Peyer's patch (tissue), 4 donors: ENCODE measurements at regions not wholly inside any gene's neighbourhood (a gene's known extent, or its start where the extent isn't known, plus 50 kb on each side); places are given as distances from the start of the nearest gene placed in this dataset.

Experiments
- POLR2A ChIP-seq, 2 donors: fragments of 450-650 bp; IDR thresholded peaks; one replicate each; pipeline ENCODE4 v1.5.1; 2017; ENCODE audit warnings: antibody characterized with exemption in 2 of 2, mild to moderate bottlenecking in 2 of 2, moderate library complexity in 2 of 2
- TF ChIP-seq, protein P1 (sequence below), 6 experiments: fragments of 450-650 bp in 4 of 6; fragments of 200-600 bp in 2 of 6; sonication (generic) in 1 of 6; IDR thresholded peaks; one replicate each; pipeline ENCODE4 v1.5.1; 2017 to 2019; ENCODE audit warnings: antibody characterized with exemption in 6 of 6, mild to moderate bottlenecking in 3 of 6, moderate library complexity in 1 of 6

DNA sequence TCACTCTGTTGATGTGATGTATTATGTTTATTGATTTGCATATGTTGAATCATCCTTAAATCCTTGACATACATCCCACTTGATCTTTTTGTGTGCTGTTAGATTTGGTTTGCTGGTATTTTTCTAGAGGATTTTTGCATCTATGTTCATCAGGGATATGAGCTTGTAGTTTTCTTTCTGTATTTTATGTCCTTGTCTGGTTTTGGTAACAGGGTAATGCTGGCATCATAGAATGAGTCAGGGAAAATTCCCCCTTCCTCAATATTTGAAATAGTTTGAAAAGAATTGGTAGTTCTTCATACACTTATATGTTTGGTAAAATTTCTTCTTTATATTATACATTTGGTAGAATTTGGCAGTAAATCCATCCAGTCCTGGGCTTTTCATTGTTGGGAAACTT, 89.4 kb upstream of the SLC13A1 start:
- TF ChIP-seq, protein P1, sequence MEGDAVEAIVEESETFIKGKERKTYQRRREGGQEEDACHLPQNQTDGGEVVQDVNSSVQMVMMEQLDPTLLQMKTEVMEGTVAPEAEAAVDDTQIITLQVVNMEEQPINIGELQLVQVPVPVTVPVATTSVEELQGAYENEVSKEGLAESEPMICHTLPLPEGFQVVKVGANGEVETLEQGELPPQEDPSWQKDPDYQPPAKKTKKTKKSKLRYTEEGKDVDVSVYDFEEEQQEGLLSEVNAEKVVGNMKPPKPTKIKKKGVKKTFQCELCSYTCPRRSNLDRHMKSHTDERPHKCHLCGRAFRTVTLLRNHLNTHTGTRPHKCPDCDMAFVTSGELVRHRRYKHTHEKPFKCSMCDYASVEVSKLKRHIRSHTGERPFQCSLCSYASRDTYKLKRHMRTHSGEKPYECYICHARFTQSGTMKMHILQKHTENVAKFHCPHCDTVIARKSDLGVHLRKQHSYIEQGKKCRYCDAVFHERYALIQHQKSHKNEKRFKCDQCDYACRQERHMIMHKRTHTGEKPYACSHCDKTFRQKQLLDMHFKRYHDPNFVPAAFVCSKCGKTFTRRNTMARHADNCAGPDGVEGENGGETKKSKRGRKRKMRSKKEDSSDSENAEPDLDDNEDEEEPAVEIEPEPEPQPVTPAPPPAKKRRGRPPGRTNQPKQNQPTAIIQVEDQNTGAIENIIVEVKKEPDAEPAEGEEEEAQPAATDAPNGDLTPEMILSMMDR (IDR thresholded peaks at IDR 0.05) = no peak
- TF ChIP-seq POLR2A (IDR thresholded peaks at IDR 0.05) = no peak
